OCI-LY7 (cell line): ENCODE measurements at regions not wholly inside any gene's neighbourhood (a gene's known extent, or its start where the extent isn't known, plus 50 kb on each side); places are given as distances from the start of the nearest gene placed in this dataset.

Source experiments
- BruUV-seq: library from RNA; stranded (reverse); fragments of 400-500 nt; replicated peaks from 2 replicates; lab custom pipeline; 2021; lab: Mats Ljungman, UMichigan
- CTCF ChIA-PET: fragments of 300-600 bp; sonication (Branson Sonifier 250); formaldehyde crosslinking; loops from one replicate; lab custom pipeline; 2022; ENCODE audit warnings: antibody characterized with exemption; ENCODE audit not compliant: unreplicated experiment; lab: Charles Lee
- POLR2A ChIA-PET: fragments of 300-600 bp; sonication (Branson Sonifier 250); formaldehyde crosslinking; loops from one replicate; lab custom pipeline; 2022; ENCODE audit warnings: antibody characterized with exemption; lab: Charles Lee
- DNase-seq: peaks from one replicate; pipeline ENCODE4 v3.0.0-alpha.2; 2015; ENCODE audit warnings: low spot score
- H2AFZ ChIP-seq: fragments of 200-600 bp; sonication (generic), shearing (Covaris generic); 2 replicates; pipeline ENCODE4 v1.6.1; 2014; ENCODE audit warnings: mild to moderate bottlenecking, antibody characterized with exemption, low read length, moderate library complexity
- H3K27ac ChIP-seq: fragments of 200-600 bp; sonication (generic); 2 replicates; pipeline ENCODE4 v1.5.1; 2014; ENCODE audit warnings: mixed run types, low read depth, mild to moderate bottlenecking, moderate library complexity, low read length, inconsistent platforms; ENCODE audit not compliant: poor library complexity, severe bottlenecking
- H3K36me3 ChIP-seq: fragments of 200-600 bp; sonication (generic); 2 replicates; pipeline ENCODE4 v1.6.1; 2014; ENCODE audit warnings: mild to moderate bottlenecking, antibody characterized with exemption, low read length, moderate library complexity, mixed read lengths; ENCODE audit not compliant: insufficient read depth
- H3K4me1 ChIP-seq: fragments of 200-600 bp; sonication (generic); 2 replicates; pipeline ENCODE4 v1.5.1; 2014; ENCODE audit warnings: mild to moderate bottlenecking, low read length; ENCODE audit not compliant: insufficient read depth, poor library complexity, severe bottlenecking
- H3K4me2 ChIP-seq: fragments of 200-600 bp; sonication (generic); 2 replicates; pipeline ENCODE4 v1.6.1; 2014; ENCODE audit warnings: mild to moderate bottlenecking, low read length
- H3K4me3 ChIP-seq: fragments of 200-600 bp; sonication (generic); 2 replicates; pipeline ENCODE4 v1.5.1; 2014; ENCODE audit warnings: mild to moderate bottlenecking, low read depth, low read length; ENCODE audit not compliant: poor library complexity, severe bottlenecking
- H3K79me2 ChIP-seq: fragments of 200-600 bp; sonication (generic); 2 replicates; pipeline ENCODE4 v1.6.1; 2016; ENCODE audit warnings: low read depth, mild to moderate bottlenecking, low read length, moderate library complexity, mixed read lengths; ENCODE audit not compliant: insufficient read depth
- H3K9me2 ChIP-seq: fragments of 200-600 bp; sonication (generic); 2 replicates; pipeline ENCODE4 v1.6.1; 2016; ENCODE audit warnings: mild to moderate bottlenecking, low read length, mixed read lengths; ENCODE audit not compliant: insufficient read depth
- H3K9me3 ChIP-seq: fragments of 200-600 bp; sonication (generic); 2 replicates; pipeline ENCODE4 v1.6.1; 2014; ENCODE audit warnings: mild to moderate bottlenecking, mixed run types, low read length, mixed read lengths
- H4K20me1 ChIP-seq: fragments of 200-600 bp; sonication (generic); 2 replicates; pipeline ENCODE4 v1.6.1; 2014; ENCODE audit warnings: mild to moderate bottlenecking, antibody characterized with exemption, low read length, moderate library complexity, mixed read lengths; ENCODE audit not compliant: insufficient read depth
- EZH2phosphoT487 ChIP-seq: fragments of 200-600 bp; sonication (generic); IDR thresholded peaks from 2 replicates; pipeline ENCODE4 v1.6.1; 2018; ENCODE audit warnings: low read depth, borderline replicate concordance, mild to moderate bottlenecking, mixed run types, antibody characterized with exemption, low read length, moderate library complexity, mixed read lengths
- intact Hi-C: fragments of 100-400 bp; cut with micrococcal nuclease; formaldehyde crosslinking; loops from one replicate; pipeline ENCODE4 v1.10.0; 2022; ENCODE audit not compliant: unreplicated experiment
- TF ChIP-seq, protein P1 (sequence below): fragments of 200-600 bp; sonication (generic); conservative IDR thresholded peaks from 2 replicates; pipeline ENCODE4 v1.5.1; 2014; ENCODE audit warnings: mild to moderate bottlenecking, antibody characterized with exemption, low read length, moderate library complexity, mixed read lengths

DNA sequence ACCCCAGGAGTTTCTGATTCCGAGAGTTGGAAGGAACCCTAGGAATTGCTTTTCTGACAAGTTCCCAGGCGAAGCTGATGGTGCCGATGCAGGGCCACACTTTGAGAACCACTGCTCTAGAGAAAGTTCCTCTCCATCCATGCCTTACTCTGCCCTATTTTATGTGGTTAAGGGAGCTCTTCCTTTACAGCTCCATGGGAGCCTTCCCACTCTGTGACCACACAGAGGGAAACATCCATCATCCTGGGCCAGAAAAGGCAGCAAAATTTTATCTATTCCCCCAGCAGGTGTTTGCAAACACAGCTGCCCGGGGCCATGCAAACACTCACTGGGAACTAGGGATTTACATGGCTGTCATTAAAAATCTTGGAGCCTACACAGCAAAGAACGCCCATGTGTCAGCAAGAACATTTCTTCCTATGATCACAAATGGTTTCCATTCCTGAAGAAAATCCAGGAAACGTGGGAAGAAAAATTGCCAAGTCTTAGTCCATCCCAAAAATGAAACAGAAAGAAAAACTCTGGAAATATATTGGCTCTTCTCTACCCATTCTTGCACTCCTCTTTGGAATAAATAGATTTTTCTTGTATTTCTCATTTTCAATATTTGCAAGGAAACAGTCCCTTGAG, 252.7 kb downstream of the PMP22 start:
- no peaks in the 10 kb centered on the region for H4K20me1 ChIP-seq
- H3K9me3 ChIP-seq, result no peaks in the 10 kb centered on the region
- no peaks in the 10 kb centered on the region for H3K79me2 ChIP-seq
- no peak for DNase-seq
- no peak overlapping the region for H3K4me2 ChIP-seq
- H3K4me3 ChIP-seq, result no peak overlapping the region
- no TSS peak for BruUV-seq
- TF ChIP-seq EZH2phosphoT487, result no peak
- TF ChIP-seq, protein P1, sequence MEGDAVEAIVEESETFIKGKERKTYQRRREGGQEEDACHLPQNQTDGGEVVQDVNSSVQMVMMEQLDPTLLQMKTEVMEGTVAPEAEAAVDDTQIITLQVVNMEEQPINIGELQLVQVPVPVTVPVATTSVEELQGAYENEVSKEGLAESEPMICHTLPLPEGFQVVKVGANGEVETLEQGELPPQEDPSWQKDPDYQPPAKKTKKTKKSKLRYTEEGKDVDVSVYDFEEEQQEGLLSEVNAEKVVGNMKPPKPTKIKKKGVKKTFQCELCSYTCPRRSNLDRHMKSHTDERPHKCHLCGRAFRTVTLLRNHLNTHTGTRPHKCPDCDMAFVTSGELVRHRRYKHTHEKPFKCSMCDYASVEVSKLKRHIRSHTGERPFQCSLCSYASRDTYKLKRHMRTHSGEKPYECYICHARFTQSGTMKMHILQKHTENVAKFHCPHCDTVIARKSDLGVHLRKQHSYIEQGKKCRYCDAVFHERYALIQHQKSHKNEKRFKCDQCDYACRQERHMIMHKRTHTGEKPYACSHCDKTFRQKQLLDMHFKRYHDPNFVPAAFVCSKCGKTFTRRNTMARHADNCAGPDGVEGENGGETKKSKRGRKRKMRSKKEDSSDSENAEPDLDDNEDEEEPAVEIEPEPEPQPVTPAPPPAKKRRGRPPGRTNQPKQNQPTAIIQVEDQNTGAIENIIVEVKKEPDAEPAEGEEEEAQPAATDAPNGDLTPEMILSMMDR, result no peak
- no peaks in the 10 kb centered on the region for H3K4me1 ChIP-seq
- ChIA-PET CTCF (no interaction called here), POLR2A (no interaction called here)
- no peak overlapping the region for H3K27ac ChIP-seq
- intact Hi-C loops, result no loop called here
- H2AFZ ChIP-seq, result no peak overlapping the region
- no peaks in the 10 kb centered on the region for H3K36me3 ChIP-seq
- no peaks in the 10 kb centered on the region for H3K9me2 ChIP-seq

DNA sequence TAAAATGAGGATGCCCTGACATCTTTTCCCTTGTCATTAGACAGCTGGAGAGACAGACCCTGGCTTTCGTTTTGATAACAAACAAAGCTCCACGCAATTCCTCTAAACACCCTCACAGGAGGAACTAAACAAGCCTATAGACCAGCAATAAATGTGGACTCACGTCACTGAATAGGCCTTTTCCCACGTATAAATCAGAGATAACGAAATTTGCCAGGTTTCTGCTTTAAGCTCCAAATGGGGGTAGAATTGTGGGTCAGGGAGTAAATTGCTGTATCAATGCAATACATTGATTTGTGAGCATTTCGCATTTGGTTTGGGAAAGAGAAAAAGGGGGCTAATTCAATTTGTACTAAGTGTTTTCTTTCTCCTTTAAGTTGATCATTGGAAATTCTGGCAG, 256.0 kb downstream of the PMP22 start:
- Histone ChIP-seq H3K36me3 (no peaks in the 10 kb centered on the region), H3K79me2 (no peaks in the 10 kb centered on the region), H3K4me1 (no peaks in the 10 kb centered on the region), H3K9me2 (no peaks in the 10 kb centered on the region), H3K4me2 (no peak overlapping the region), H3K9me3 (no peaks in the 10 kb centered on the region), H3K27ac (no peak overlapping the region), H3K4me3 (no peak overlapping the region), H4K20me1 (no peaks in the 10 kb centered on the region), H2AFZ (no peak overlapping the region)
- CTCF ChIA-PET, result no interaction called here
- DNase-seq, result no peak
- intact Hi-C loops, result no loop called here
- TF ChIP-seq, protein P1, result no peak
- TF ChIP-seq EZH2phosphoT487, result no peak
- POLR2A ChIA-PET, result no interaction called here
- BruUV-seq, result no TSS peak

DNA sequence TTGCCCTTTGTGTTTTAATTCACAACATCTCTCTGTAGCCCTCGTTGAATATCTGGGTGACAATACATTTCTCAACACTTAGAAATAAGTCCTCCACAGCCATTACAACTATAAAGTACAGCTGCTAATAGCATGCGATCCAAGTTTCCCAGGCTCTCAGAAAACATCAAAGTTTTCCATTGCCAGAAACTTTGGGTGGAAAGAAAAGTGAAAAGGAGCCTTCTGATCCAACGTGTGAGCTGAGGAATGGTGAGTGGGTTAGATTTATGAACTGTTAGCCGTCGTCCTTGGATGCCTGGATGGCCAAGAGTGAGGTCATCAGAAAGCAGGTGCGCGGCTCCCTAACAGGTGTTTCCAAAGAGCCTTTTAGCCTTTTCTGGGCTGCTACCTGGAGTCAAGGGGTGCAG, 258.0 kb downstream of the PMP22 start:
- BruUV-seq, result no TSS peak

More for the DNA sequence above, 258.0 kb downstream of the PMP22 start:
- H3K4me2 ChIP-seq, result no peak overlapping the region
- intact Hi-C loops, result no loop called here
- no peak overlapping the region for H3K27ac ChIP-seq
- H3K9me3 ChIP-seq, result no peaks in the 10 kb centered on the region
- no peaks in the 10 kb centered on the region for H3K36me3 ChIP-seq
- H4K20me1 ChIP-seq, result no peaks in the 10 kb centered on the region
- H2AFZ ChIP-seq, result no peak overlapping the region
- H3K9me2 ChIP-seq, result no peaks in the 10 kb centered on the region
- H3K4me3 ChIP-seq, result no peak overlapping the region
- H3K4me1 ChIP-seq, result no peaks in the 10 kb centered on the region
- POLR2A ChIA-PET, result no interaction called here
- TF ChIP-seq EZH2phosphoT487, result no peak
- TF ChIP-seq, protein P1, result no peak
- CTCF ChIA-PET, result no interaction called here
- no peaks in the 10 kb centered on the region for H3K79me2 ChIP-seq
- no peak for DNase-seq
